SK-N-SH (cell line): ENCODE measurements at regions not wholly inside any gene's neighbourhood (a gene's known extent, or its start where the extent isn't known, plus 50 kb on each side); places are given as distances from the start of the nearest gene placed in this dataset.

Experiments
- CTCF ChIA-PET: fragments of 300-600, 350-600 bp; formaldehyde crosslinking; extraction: SDS; loops from one replicate; lab custom pipeline; 2021; lab: Yijun Ruan, JAX
- POLR2A ChIA-PET: fragments of 350-600 bp; sonication (Branson Sonifier 250); formaldehyde crosslinking; extraction: SDS; loops from one replicate; lab custom pipeline; 2020; ENCODE audit warnings: antibody characterized with exemption, inconsistent platforms; lab: Yijun Ruan, JAX
- DNase-seq: peaks from one replicate; pipeline ENCODE4 v3.0.0; 2012
- H2AFZ ChIP-seq: fragments of 200-600 bp; sonication (generic); 2 replicates; pipeline ENCODE4 v1.8.1; 2016; ENCODE audit warnings: antibody characterized with exemption, mild to moderate bottlenecking, low read depth
- H3F3A ChIP-seq: fragments of 200-600 bp; sonication (generic); replicated peaks from 2 replicates; pipeline ENCODE3; 2016; ENCODE audit warnings: antibody characterized with exemption, mild to moderate bottlenecking; ENCODE audit not compliant: insufficient read depth
- H3K27ac ChIP-seq, 2 experiments: fragments of 200-500 bp in 1 of 2; fragments of 200-600 bp in 1 of 2; sonication (Bioruptor generic) in 1 of 2; sonication (generic), shearing (Covaris generic) in 1 of 2; 2 replicates each; pipeline versions ENCODE4 v1.5.1 to v1.6.1; 2014 to 2016; ENCODE audit warnings: low read depth in 2 of 2, inconsistent platforms in 1 of 2, low read length in 1 of 2, mild to moderate bottlenecking in 1 of 2, mixed read lengths in 1 of 2
- H3K27me3 ChIP-seq: fragments of 200-600 bp; sonication (generic), shearing (Covaris generic); 2 replicates; pipeline ENCODE4 v1.6.1; 2016; ENCODE audit warnings: mixed run types; ENCODE audit not compliant: insufficient read depth
- H3K36me3 ChIP-seq, 2 experiments: fragments of 200-500 bp in 1 of 2; fragments of 200-600 bp in 1 of 2; sonication (Bioruptor generic) in 1 of 2; sonication (generic) in 1 of 2; replicated peaks in 1 of 2; 2 replicates each; pipeline versions ENCODE3 to v1.5.1; 2014 to 2016; ENCODE audit warnings: low read length in 1 of 2, mild to moderate bottlenecking in 1 of 2; ENCODE audit not compliant: insufficient read depth in 2 of 2, control insufficient read depth in 1 of 2
- H3K4me1 ChIP-seq, 2 experiments: fragments of 200-500 bp in 1 of 2; fragments of 200-600 bp in 1 of 2; sonication (Bioruptor generic) in 1 of 2; sonication (generic), shearing (Covaris generic) in 1 of 2; 2 replicates each; pipeline versions ENCODE4 v1.5.1 to v1.6.1; 2014 to 2016; ENCODE audit warnings: low read depth in 1 of 2, low read length in 1 of 2, mixed run types in 1 of 2; ENCODE audit not compliant: insufficient read depth in 2 of 2, control insufficient read depth in 1 of 2
- H3K4me2 ChIP-seq: fragments of 200-600 bp; sonication (generic), shearing (Covaris generic); 2 replicates; pipeline ENCODE4 v1.6.1; 2017; ENCODE audit warnings: mixed run types
- H3K4me3 ChIP-seq, 2 experiments: fragments of 200-500 bp in 1 of 2; fragments of 200-600 bp in 1 of 2; sonication (Bioruptor generic) in 1 of 2; sonication (generic), shearing (Covaris generic) in 1 of 2; 2 replicates each; pipeline versions ENCODE4 v1.5.1 to v1.8.1; 2014 to 2016; ENCODE audit warnings: low read depth in 2 of 2, inconsistent platforms in 1 of 2, low read length in 1 of 2, mild to moderate bottlenecking in 1 of 2, mixed read lengths in 1 of 2, moderate library complexity in 1 of 2
- H3K79me2 ChIP-seq: fragments of 200-600 bp; sonication (generic); 2 replicates; pipeline ENCODE4 v1.8.1; 2017; ENCODE audit warnings: mild to moderate bottlenecking; ENCODE audit not compliant: insufficient read depth
- H3K9ac ChIP-seq: fragments of 200-600 bp; sonication (generic); 2 replicates; pipeline ENCODE4 v1.6.1; 2017; ENCODE audit warnings: mixed run types
- H3K9me2 ChIP-seq: fragments of 200-600 bp; sonication (generic); 2 replicates; pipeline ENCODE4 v1.6.1; 2017; ENCODE audit warnings: mixed run types
- H3K9me3 ChIP-seq: fragments of 200-600 bp; sonication (generic); 2 replicates; pipeline ENCODE4 v1.6.1; 2017; ENCODE audit warnings: mixed run types, mild to moderate bottlenecking, moderate library complexity
- H4K20me1 ChIP-seq: fragments of 200-600 bp; sonication (generic); 2 replicates; pipeline ENCODE4 v1.6.1; 2017; ENCODE audit warnings: mild to moderate bottlenecking, mixed run types; ENCODE audit not compliant: insufficient read depth
- EP300 ChIP-seq, 2 experiments: IDR thresholded peaks; 2 replicates each; pipeline versions ENCODE4 v1.4.0 to v1.6.1; 2012; ENCODE audit warnings: borderline replicate concordance in 1 of 2, low read depth in 1 of 2, low read length in 1 of 2
- FOSL2 ChIP-seq: IDR thresholded peaks from 2 replicates; pipeline ENCODE4 v1.4.0; 2012; ENCODE audit warnings: low read depth, mild to moderate bottlenecking, moderate library complexity, borderline replicate concordance
- FOXM1 ChIP-seq: IDR thresholded peaks from 2 replicates; pipeline ENCODE4 v1.4.0; 2012; ENCODE audit warnings: low read depth, mild to moderate bottlenecking
- GABPA ChIP-seq: IDR thresholded peaks from 2 replicates; pipeline ENCODE4 v1.4.0; 2012; ENCODE audit warnings: low read depth, mild to moderate bottlenecking
- GATA2 ChIP-seq: sonication (generic); formaldehyde crosslinking; IDR thresholded peaks from 2 replicates; pipeline ENCODE4 v1.5.0; 2020; ENCODE audit warnings: mild to moderate bottlenecking, missing genetic modification reagents
- JUND ChIP-seq: IDR thresholded peaks from 2 replicates; pipeline ENCODE4 v1.4.0; 2012
- MXI1 ChIP-seq: IDR thresholded peaks from 2 replicates; pipeline ENCODE4 v1.6.1; 2012; ENCODE audit warnings: mild to moderate bottlenecking, low read depth, low read length, improper control_type of control experiment
- RAD21 ChIP-seq: IDR thresholded peaks from 2 replicates; pipeline ENCODE4 v1.6.1; 2012; ENCODE audit warnings: mild to moderate bottlenecking, low read length
- RCOR1 ChIP-seq: fragments of 150-350 bp; IDR thresholded peaks from 2 replicates; pipeline ENCODE4 v1.6.1; 2017; ENCODE audit warnings: antibody characterized with exemption, low read length
- TAF1 ChIP-seq: IDR thresholded peaks from 2 replicates; pipeline ENCODE4 v1.6.1; 2012; ENCODE audit warnings: low read depth, mild to moderate bottlenecking, low read length, moderate library complexity, borderline replicate concordance
- YY1 ChIP-seq: IDR thresholded peaks from 2 replicates; pipeline ENCODE4 v1.4.0; 2012; ENCODE audit warnings: low read depth, mild to moderate bottlenecking
- WGBS: methylation state at CpG from one replicate; pipeline ENCODE4 v1.1.6; 2017; ENCODE audit warnings: low lambda C conversion rate; 5-methylcytosine and 5-hydroxymethylcytosine counted together
- TF ChIP-seq, protein P1 (sequence below): fragments of 150-350 bp; IDR thresholded peaks from 2 replicates; pipeline ENCODE4 v1.6.1; 2017; ENCODE audit warnings: antibody characterized with exemption, low read length, low read depth, borderline replicate concordance
- TF ChIP-seq, protein P2 (sequence below): fragments of 150-350 bp; IDR thresholded peaks from 2 replicates; pipeline ENCODE4 v1.6.1; 2016; ENCODE audit warnings: mild to moderate bottlenecking, low read depth, low read length
- TF ChIP-seq, protein P3 (sequence below): IDR thresholded peaks from 2 replicates; pipeline ENCODE4 v1.4.0; 2012; ENCODE audit warnings: low read depth, borderline replicate concordance
- TF ChIP-seq, protein P4 (sequence below): IDR thresholded peaks from 2 replicates; pipeline ENCODE4 v1.6.1; 2012; ENCODE audit warnings: mild to moderate bottlenecking, low read depth, low read length, moderate library complexity

DNA sequence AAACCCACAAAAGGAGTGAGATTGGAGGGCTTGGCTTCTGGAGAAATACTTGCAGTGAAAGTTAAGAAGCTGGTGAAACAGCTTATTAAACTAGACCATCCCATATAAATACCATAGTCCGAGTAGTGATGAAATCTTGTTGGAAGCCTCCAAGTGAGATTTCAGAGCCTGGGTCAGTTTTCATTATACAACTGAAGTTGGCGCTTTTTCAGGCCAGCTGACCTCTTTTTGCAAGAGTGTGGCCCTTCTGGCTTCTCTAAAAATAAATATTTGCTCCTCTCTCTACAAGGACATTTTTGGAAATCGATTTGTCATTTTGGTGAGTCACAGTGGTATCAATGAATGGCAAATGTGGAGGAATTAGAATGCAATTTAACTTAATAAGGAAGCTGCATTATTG lies 51.2 kb upstream of the THRB start:
- no peaks in the 10 kb centered on the region for H3K36me3 ChIP-seq
- H3K27ac ChIP-seq = no peak overlapping the region
- no peak overlapping the region for H3K4me3 ChIP-seq
- H3K27me3 ChIP-seq = no peaks in the 10 kb centered on the region
- H3K4me1 ChIP-seq = no peaks in the 10 kb centered on the region
- H3F3A ChIP-seq = no peaks in the 10 kb centered on the region
- 50% methylated on average over 3 of the region's 3 CpGs for WGBS
- POLR2A ChIA-PET = no interaction called here
- no peak overlapping the region for H3K9ac ChIP-seq
- no peak for TF ChIP-seq EP300 (IDR thresholded peaks at IDR 0.05; ENCODE audit: borderline replicate concordance in 1 of 2, low read depth in 1 of 2, low read length in 1 of 2)
- TF ChIP-seq TAF1 = no peak
- no peak for TF ChIP-seq MXI1
- TF ChIP-seq, protein P1, sequence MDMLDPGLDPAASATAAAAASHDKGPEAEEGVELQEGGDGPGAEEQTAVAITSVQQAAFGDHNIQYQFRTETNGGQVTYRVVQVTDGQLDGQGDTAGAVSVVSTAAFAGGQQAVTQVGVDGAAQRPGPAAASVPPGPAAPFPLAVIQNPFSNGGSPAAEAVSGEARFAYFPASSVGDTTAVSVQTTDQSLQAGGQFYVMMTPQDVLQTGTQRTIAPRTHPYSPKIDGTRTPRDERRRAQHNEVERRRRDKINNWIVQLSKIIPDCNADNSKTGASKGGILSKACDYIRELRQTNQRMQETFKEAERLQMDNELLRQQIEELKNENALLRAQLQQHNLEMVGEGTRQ = no peak
- no peak for TF ChIP-seq JUND
- no peak for TF ChIP-seq RCOR1
- TF ChIP-seq RAD21 = no peak
- no peak for TF ChIP-seq FOXM1
- TF ChIP-seq GATA2 (CRISPR knock-in tag) = no peak
- TF ChIP-seq GABPA = no peak
- TF ChIP-seq, protein P2, sequence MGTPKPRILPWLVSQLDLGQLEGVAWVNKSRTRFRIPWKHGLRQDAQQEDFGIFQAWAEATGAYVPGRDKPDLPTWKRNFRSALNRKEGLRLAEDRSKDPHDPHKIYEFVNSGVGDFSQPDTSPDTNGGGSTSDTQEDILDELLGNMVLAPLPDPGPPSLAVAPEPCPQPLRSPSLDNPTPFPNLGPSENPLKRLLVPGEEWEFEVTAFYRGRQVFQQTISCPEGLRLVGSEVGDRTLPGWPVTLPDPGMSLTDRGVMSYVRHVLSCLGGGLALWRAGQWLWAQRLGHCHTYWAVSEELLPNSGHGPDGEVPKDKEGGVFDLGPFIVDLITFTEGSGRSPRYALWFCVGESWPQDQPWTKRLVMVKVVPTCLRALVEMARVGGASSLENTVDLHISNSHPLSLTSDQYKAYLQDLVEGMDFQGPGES = no peak
- TF ChIP-seq, protein P3, sequence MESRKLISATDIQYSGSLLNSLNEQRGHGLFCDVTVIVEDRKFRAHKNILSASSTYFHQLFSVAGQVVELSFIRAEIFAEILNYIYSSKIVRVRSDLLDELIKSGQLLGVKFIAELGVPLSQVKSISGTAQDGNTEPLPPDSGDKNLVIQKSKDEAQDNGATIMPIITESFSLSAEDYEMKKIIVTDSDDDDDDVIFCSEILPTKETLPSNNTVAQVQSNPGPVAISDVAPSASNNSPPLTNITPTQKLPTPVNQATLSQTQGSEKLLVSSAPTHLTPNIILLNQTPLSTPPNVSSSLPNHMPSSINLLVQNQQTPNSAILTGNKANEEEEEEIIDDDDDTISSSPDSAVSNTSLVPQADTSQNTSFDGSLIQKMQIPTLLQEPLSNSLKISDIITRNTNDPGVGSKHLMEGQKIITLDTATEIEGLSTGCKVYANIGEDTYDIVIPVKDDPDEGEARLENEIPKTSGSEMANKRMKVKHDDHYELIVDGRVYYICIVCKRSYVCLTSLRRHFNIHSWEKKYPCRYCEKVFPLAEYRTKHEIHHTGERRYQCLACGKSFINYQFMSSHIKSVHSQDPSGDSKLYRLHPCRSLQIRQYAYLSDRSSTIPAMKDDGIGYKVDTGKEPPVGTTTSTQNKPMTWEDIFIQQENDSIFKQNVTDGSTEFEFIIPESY = no peak
- no peak for TF ChIP-seq YY1
- no peak for TF ChIP-seq FOSL2
- TF ChIP-seq, protein P4, sequence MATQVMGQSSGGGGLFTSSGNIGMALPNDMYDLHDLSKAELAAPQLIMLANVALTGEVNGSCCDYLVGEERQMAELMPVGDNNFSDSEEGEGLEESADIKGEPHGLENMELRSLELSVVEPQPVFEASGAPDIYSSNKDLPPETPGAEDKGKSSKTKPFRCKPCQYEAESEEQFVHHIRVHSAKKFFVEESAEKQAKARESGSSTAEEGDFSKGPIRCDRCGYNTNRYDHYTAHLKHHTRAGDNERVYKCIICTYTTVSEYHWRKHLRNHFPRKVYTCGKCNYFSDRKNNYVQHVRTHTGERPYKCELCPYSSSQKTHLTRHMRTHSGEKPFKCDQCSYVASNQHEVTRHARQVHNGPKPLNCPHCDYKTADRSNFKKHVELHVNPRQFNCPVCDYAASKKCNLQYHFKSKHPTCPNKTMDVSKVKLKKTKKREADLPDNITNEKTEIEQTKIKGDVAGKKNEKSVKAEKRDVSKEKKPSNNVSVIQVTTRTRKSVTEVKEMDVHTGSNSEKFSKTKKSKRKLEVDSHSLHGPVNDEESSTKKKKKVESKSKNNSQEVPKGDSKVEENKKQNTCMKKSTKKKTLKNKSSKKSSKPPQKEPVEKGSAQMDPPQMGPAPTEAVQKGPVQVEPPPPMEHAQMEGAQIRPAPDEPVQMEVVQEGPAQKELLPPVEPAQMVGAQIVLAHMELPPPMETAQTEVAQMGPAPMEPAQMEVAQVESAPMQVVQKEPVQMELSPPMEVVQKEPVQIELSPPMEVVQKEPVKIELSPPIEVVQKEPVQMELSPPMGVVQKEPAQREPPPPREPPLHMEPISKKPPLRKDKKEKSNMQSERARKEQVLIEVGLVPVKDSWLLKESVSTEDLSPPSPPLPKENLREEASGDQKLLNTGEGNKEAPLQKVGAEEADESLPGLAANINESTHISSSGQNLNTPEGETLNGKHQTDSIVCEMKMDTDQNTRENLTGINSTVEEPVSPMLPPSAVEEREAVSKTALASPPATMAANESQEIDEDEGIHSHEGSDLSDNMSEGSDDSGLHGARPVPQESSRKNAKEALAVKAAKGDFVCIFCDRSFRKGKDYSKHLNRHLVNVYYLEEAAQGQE = no peak
- TF ChIP-seq, all 33 proteins: peak for 0
- H3K9me2 ChIP-seq = no peaks in the 10 kb centered on the region
- no peaks in the 10 kb centered on the region for H3K79me2 ChIP-seq
- no peak for DNase-seq
- H4K20me1 ChIP-seq = no peaks in the 10 kb centered on the region
- H3K9me3 ChIP-seq = no peaks in the 10 kb centered on the region
- no peak overlapping the region for H2AFZ ChIP-seq
- CTCF ChIA-PET = no interaction called here
- no peak overlapping the region for H3K4me2 ChIP-seq
